OCI-LY7 (cell line): ENCODE measurements at regions not wholly inside any gene's neighbourhood (a gene's known extent, or its start where the extent isn't known, plus 50 kb on each side); places are given as distances from the start of the nearest gene placed in this dataset.

ENCODE experiments used
- CTCF ChIP-seq: fragments of 200-600 bp; sonication (generic); conservative IDR thresholded peaks from 2 replicates; pipeline ENCODE4 v1.5.1; 2014; ENCODE audit warnings: mild to moderate bottlenecking, antibody characterized with exemption, low read length, moderate library complexity, mixed read lengths
- EZH2phosphoT487 ChIP-seq: fragments of 200-600 bp; sonication (generic); IDR thresholded peaks from 2 replicates; pipeline ENCODE4 v1.6.1; 2018; ENCODE audit warnings: low read depth, borderline replicate concordance, mild to moderate bottlenecking, mixed run types, antibody characterized with exemption, low read length, moderate library complexity, mixed read lengths

- TF ChIP-seq CTCF (no peak), EZH2phosphoT487 (no peak)
Observed at GRCh38 chr21:17189963-17190362, 322.9 kb upstream of the CXADR start.
